A549 (cell line): ENCODE measurements at regions not wholly inside any gene's neighbourhood (a gene's known extent, or its start where the extent isn't known, plus 50 kb on each side); places are given as distances from the start of the nearest gene placed in this dataset.

Experiments
- ATAC-seq, 2 experiments: fragments of 200-7000 bp in 1 of 2; fragments of >200 bp in 1 of 2; cut with Nextera tagmentation in 1 of 2; cut with Tn5 transposase in 1 of 2; 3 replicates each; pipeline versions ENCODE4 v1.8.0 to v1.9.1; 2018 to 2020; ENCODE audit warnings: mild to moderate bottlenecking in 1 of 2, moderate library complexity in 1 of 2
- CTCF ChIA-PET: fragments of 300-600 bp; sonication (Branson Sonifier 250); formaldehyde crosslinking; extraction: SDS; loops from one replicate; lab custom pipeline; 2021; ENCODE audit warnings: antibody characterized with exemption, inconsistent platforms; lab: Yijun Ruan, JAX
- POLR2A ChIA-PET: fragments of 350-600 bp; formaldehyde crosslinking; extraction: SDS; loops from one replicate; lab custom pipeline; 2021; ENCODE audit warnings: antibody characterized with exemption, inconsistent platforms; lab: Yijun Ruan, JAX
- DNase-seq, 2 experiments: peaks; one replicate each; pipeline versions ENCODE4 v3.0.0 to v3.0.0-alpha.2; 2011 to 2016; ENCODE audit warnings: low read depth in 1 of 2, low spot score in 1 of 2
- FAIRE-seq: peaks from 2 replicates; lab custom pipeline; 2011; peaks lifted over from hg19 to GRCh38; lab: Jason Lieb, UNC
- H3K27ac ChIP-seq, 2 experiments: fragments of >200 bp; sonication (Bioruptor Twin); formaldehyde crosslinking; 3 replicates each; pipeline ENCODE4 v1.5.1; 2016 to 2017
- H3K4me1 ChIP-seq: fragments of >200 bp; sonication (Bioruptor Twin); formaldehyde crosslinking; 3 replicates; pipeline ENCODE4 v1.6.1; 2016
- H3K4me2 ChIP-seq: fragments of >200 bp; sonication (Bioruptor Twin); formaldehyde crosslinking; 3 replicates; pipeline ENCODE4 v1.6.1; 2016
- H3K4me3 ChIP-seq: fragments of >200 bp; sonication (Bioruptor Twin); formaldehyde crosslinking; 3 replicates; pipeline ENCODE4 v1.5.1; 2016
- H3K9me3 ChIP-seq: fragments of >200 bp; sonication (Bioruptor Twin); formaldehyde crosslinking; 3 replicates; pipeline ENCODE4 v1.6.1; 2016
- CEBPB ChIP-seq, 2 experiments: fragments of >200 bp in 1 of 2; sonication (Bioruptor Twin) in 1 of 2; formaldehyde crosslinking in 1 of 2; IDR thresholded peaks; 2 replicates each; pipeline ENCODE4 v1.6.1; 2012 to 2016
- CHD4 ChIP-seq: fragments of 200-600 bp; sonication (generic); IDR thresholded peaks from 2 replicates; pipeline ENCODE4 v1.6.1; 2016; ENCODE audit warnings: antibody characterized with exemption, mild to moderate bottlenecking, borderline replicate concordance
- EP300 ChIP-seq, 2 experiments: fragments of >200 bp; sonication (Bioruptor Twin); formaldehyde crosslinking; IDR thresholded peaks; 2 replicates in 1 of 2; 3 replicates in 1 of 2; pipeline ENCODE4 v1.6.1; 2016 to 2017
- ESRRA ChIP-seq: fragments of 150-350 bp; IDR thresholded peaks from 2 replicates; pipeline ENCODE4 v1.6.1; 2014; ENCODE audit warnings: mild to moderate bottlenecking, low read length, borderline replicate concordance
- FOXS1 ChIP-seq: fragments of 250-450 bp; sonication (Bioruptor Pico); IDR thresholded peaks from 2 replicates; pipeline ENCODE4 v1.5.0; 2020; ENCODE audit warnings: mild to moderate bottlenecking, moderate library complexity
- HEYL ChIP-seq: fragments of 250-450 bp; sonication (Bioruptor Pico); IDR thresholded peaks from 2 replicates; pipeline ENCODE4 v1.8.0; 2021; ENCODE audit warnings: mild to moderate bottlenecking, moderate library complexity
- JUNB ChIP-seq: fragments of >200 bp; sonication (Bioruptor Twin); formaldehyde crosslinking; IDR thresholded peaks from 2 replicates; pipeline ENCODE4 v1.6.1; 2016
- RAD21 ChIP-seq, 2 experiments: fragments of >200 bp in 1 of 2; sonication (Bioruptor Twin) in 1 of 2; formaldehyde crosslinking in 1 of 2; IDR thresholded peaks in 1 of 2; conservative IDR thresholded peaks in 1 of 2; 2 replicates in 1 of 2; 3 replicates in 1 of 2; pipeline ENCODE4 v1.6.1; 2012 to 2018; ENCODE audit warnings: inconsistent platforms in 1 of 2
- RFX5 ChIP-seq: fragments of 450-650 bp; IDR thresholded peaks from 2 replicates; pipeline ENCODE4 v1.7.1; 2014; ENCODE audit warnings: antibody characterized with exemption, mild to moderate bottlenecking, moderate library complexity
- TFCP2L1 ChIP-seq: fragments of 250-450 bp; sonication (Bioruptor Pico); IDR thresholded peaks from 2 replicates; pipeline ENCODE4 v1.5.0; 2021; ENCODE audit warnings: mild to moderate bottlenecking
- ZSCAN20 ChIP-seq: fragments of 250-450 bp; sonication (Bioruptor Pico); IDR thresholded peaks from 2 replicates; pipeline ENCODE4 v1.8.0; 2022; ENCODE audit warnings: mild to moderate bottlenecking, moderate library complexity
- WGBS: methylation state at CpG from one replicate; pipeline ENCODE4 v1.1.6; 2017; ENCODE audit errors: missing lambda C conversion rate; 5-methylcytosine and 5-hydroxymethylcytosine counted together
- small RNA-seq, 6 experiments: library from RNA; depleted of rRNA; stranded (forward); fragments of <200 nt; gene quantifications; one replicate each; pipeline ENCODE3, GENCODE V24; 2012
- TF ChIP-seq, protein P1 (sequence below): fragments of >200 bp; sonication (Bioruptor Twin); formaldehyde crosslinking; IDR thresholded peaks from 3 replicates; pipeline ENCODE4 v1.6.1; 2016
- TF ChIP-seq, protein P2 (sequence below): fragments of 250-450 bp; sonication (Bioruptor Pico); IDR thresholded peaks from 2 replicates; pipeline ENCODE4 v1.5.0; 2021; ENCODE audit warnings: mild to moderate bottlenecking, moderate library complexity, borderline replicate concordance

DNA sequence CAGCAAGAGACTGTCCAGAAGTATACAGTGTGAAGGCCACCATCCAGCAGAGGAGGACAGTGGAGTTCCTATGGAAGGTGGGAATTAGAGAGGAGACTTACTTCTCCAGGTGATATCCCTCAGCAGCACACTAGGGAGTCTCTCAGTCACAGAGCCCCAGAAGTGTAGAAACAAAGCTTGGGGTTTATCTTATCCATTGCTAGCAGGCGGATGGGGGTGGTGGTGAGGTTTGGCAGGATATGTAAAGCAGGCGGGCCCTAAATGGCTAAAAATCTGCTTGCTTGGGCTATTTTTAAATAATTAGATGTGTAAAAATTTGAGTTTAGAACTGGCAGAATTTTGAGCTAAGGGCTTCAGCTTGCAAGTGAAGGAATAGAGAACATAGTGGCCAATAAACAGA is 50.1 kb upstream of the RGS18 start:
- ATAC-seq = no peak
- ChIA-PET POLR2A (no interaction called here), CTCF (no interaction called here)
- WGBS = 76% methylated on average over 2 of the region's 2 CpGs
- H3K4me3 ChIP-seq = no peak overlapping the region
- DNase-seq = no peak
- no peak overlapping the region for H3K27ac ChIP-seq
- H3K9me3 ChIP-seq = no peaks in the 10 kb centered on the region
- H3K4me1 ChIP-seq = no peaks in the 10 kb centered on the region
- no peak for FAIRE-seq
- H3K4me2 ChIP-seq = no peak overlapping the region
- TF ChIP-seq RAD21 (conservative IDR thresholded peaks at IDR 0.05 in 1 of 2, IDR thresholded peaks at IDR 0.05 in 1 of 2) = no peak
- TF ChIP-seq EP300 (IDR thresholded peaks at IDR 0.05) = no peak
- no peak for TF ChIP-seq CHD4
- no peak for TF ChIP-seq ESRRA
- no peak for TF ChIP-seq CEBPB (IDR thresholded peaks at IDR 0.05)
- no peak for TF ChIP-seq RFX5
- no peak for TF ChIP-seq JUNB
- TF ChIP-seq FOXS1 (CRISPR knock-in tag) = no peak
- TF ChIP-seq, protein P1, sequence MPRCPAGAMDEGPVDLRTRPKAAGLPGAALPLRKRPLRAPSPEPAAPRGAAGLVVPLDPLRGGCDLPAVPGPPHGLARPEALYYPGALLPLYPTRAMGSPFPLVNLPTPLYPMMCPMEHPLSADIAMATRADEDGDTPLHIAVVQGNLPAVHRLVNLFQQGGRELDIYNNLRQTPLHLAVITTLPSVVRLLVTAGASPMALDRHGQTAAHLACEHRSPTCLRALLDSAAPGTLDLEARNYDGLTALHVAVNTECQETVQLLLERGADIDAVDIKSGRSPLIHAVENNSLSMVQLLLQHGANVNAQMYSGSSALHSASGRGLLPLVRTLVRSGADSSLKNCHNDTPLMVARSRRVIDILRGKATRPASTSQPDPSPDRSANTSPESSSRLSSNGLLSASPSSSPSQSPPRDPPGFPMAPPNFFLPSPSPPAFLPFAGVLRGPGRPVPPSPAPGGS = no peak
- TF ChIP-seq, protein P2, sequence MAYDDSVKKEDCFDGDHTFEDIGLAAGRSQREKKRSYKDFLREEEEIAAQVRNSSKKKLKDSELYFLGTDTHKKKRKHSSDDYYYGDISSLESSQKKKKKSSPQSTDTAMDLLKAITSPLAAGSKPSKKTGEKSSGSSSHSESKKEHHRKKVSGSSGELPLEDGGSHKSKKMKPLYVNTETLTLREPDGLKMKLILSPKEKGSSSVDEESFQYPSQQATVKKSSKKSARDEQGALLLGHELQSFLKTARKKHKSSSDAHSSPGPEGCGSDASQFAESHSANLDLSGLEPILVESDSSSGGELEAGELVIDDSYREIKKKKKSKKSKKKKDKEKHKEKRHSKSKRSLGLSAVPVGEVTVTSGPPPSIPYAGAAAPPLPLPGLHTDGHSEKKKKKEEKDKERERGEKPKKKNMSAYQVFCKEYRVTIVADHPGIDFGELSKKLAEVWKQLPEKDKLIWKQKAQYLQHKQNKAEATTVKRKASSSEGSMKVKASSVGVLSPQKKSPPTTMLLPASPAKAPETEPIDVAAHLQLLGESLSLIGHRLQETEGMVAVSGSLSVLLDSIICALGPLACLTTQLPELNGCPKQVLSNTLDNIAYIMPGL (CRISPR knock-in tag) = no peak
- no peak for TF ChIP-seq ZSCAN20 (CRISPR knock-in tag)
- no peak for TF ChIP-seq TFCP2L1 (CRISPR knock-in tag)
- TF ChIP-seq HEYL (CRISPR knock-in tag) = no peak
- TF ChIP-seq, all 56 proteins: peak for 0

Small RNAs in the stretch of these regions (small RNA-seq; reads per million reads assigned to genes)
- 0 reads per million in 6 experiments for gene AL139135.1
- gene AL713866.2 = 0 reads per million in 6 experiments
